Trophoblast cell (in vitro differentiated cells and primary cell): ENCODE measurements at regions not wholly inside any gene's neighbourhood (a gene's known extent, or its start where the extent isn't known, plus 50 kb on each side); places are given as distances from the start of the nearest gene placed in this dataset.

Experiments
- DNase-seq, 2 donors: peaks; one replicate each; pipeline ENCODE4 v3.0.0-alpha.2; 2016
- H2AFZ ChIP-seq: 2 replicates; pipeline ENCODE4 v1.6.1; 2013; ENCODE audit warnings: low read length, moderate library complexity, mild to moderate bottlenecking; ENCODE audit not compliant: insufficient read depth, poor library complexity
- H2AK5ac ChIP-seq: 2 replicates; pipeline ENCODE4 v1.6.1; 2013; ENCODE audit warnings: mild to moderate bottlenecking, low read length
- H2BK120ac ChIP-seq: 2 replicates; pipeline ENCODE4 v1.6.1; 2013; ENCODE audit warnings: low read length, mild to moderate bottlenecking, moderate library complexity; ENCODE audit not compliant: insufficient read depth, poor library complexity
- H2BK12ac ChIP-seq: 2 replicates; pipeline ENCODE4 v1.6.1; 2013; ENCODE audit warnings: mild to moderate bottlenecking, low read length, moderate library complexity
- H2BK5ac ChIP-seq: 2 replicates; pipeline ENCODE4 v1.6.1; 2013; ENCODE audit warnings: low read length, low read depth, moderate library complexity, mild to moderate bottlenecking; ENCODE audit not compliant: poor library complexity
- H3K14ac ChIP-seq: 2 replicates; pipeline ENCODE4 v1.6.1; 2013; ENCODE audit warnings: mild to moderate bottlenecking, low read length
- H3K18ac ChIP-seq: 2 replicates; pipeline ENCODE4 v1.6.1; 2013; ENCODE audit warnings: mild to moderate bottlenecking, low read length
- H3K23ac ChIP-seq: 2 replicates; pipeline ENCODE4 v1.6.1; 2013; ENCODE audit warnings: low read length
- H3K27ac ChIP-seq: 2 replicates; pipeline ENCODE4 v1.5.1; 2013; ENCODE audit warnings: low read depth, mild to moderate bottlenecking, inconsistent platforms, low read length, moderate library complexity
- H3K27me3 ChIP-seq: 2 replicates; pipeline ENCODE4 v1.6.1; 2013; ENCODE audit warnings: inconsistent platforms, mild to moderate bottlenecking, low read length, moderate library complexity; ENCODE audit not compliant: insufficient read depth
- H3K36me3 ChIP-seq, 2 experiments: 1 replicate in 1 of 2; 2 replicates in 1 of 2; pipeline ENCODE4 v1.6.1; 2013; ENCODE audit warnings: low read length in 2 of 2, mild to moderate bottlenecking in 2 of 2, moderate library complexity in 1 of 2; ENCODE audit not compliant: insufficient read depth in 2 of 2, control insufficient read depth in 1 of 2
- H3K4ac ChIP-seq: 2 replicates; pipeline ENCODE4 v1.6.1; 2013; ENCODE audit warnings: low read depth, mild to moderate bottlenecking, low read length, moderate library complexity
- H3K4me1 ChIP-seq, 2 experiments: 1 replicate in 1 of 2; 2 replicates in 1 of 2; pipeline ENCODE4 v1.6.1; 2013; ENCODE audit warnings: low read length in 2 of 2, mild to moderate bottlenecking in 2 of 2, moderate library complexity in 1 of 2; ENCODE audit not compliant: insufficient read depth in 2 of 2, control insufficient read depth in 1 of 2
- H3K4me2 ChIP-seq: 2 replicates; pipeline ENCODE4 v1.6.1; 2013; ENCODE audit warnings: inconsistent platforms, mild to moderate bottlenecking, low read length, moderate library complexity
- H3K4me3 ChIP-seq: 2 replicates; pipeline ENCODE4 v1.5.1; 2013; ENCODE audit warnings: mild to moderate bottlenecking, low read depth, low read length, inconsistent platforms
- H3K79me1 ChIP-seq: one replicate; pipeline ENCODE4 v1.6.1; 2013; ENCODE audit warnings: low read length
- H3K79me2 ChIP-seq: 2 replicates; pipeline ENCODE4 v1.6.1; 2013; ENCODE audit warnings: low read length, mild to moderate bottlenecking; ENCODE audit not compliant: control insufficient read depth, insufficient read depth, poor library complexity
- H3K9ac ChIP-seq: 2 replicates; pipeline ENCODE4 v1.6.1; 2013; ENCODE audit warnings: mild to moderate bottlenecking, low read length
- H3K9me3 ChIP-seq: 2 replicates; pipeline ENCODE4 v1.6.1; 2013; ENCODE audit warnings: low read depth, mild to moderate bottlenecking, control low read depth, inconsistent platforms, low read length; ENCODE audit not compliant: insufficient read depth
- H4K12ac ChIP-seq: 2 replicates; pipeline ENCODE4 v1.6.1; 2013; ENCODE audit warnings: low read depth, mild to moderate bottlenecking, low read length, moderate library complexity
- H4K8ac ChIP-seq: 2 replicates; pipeline ENCODE4 v1.6.1; 2013; ENCODE audit warnings: low read depth, mild to moderate bottlenecking, low read length, moderate library complexity
- H4K91ac ChIP-seq: one replicate; pipeline ENCODE4 v1.6.1; 2013; ENCODE audit warnings: low read depth, mild to moderate bottlenecking, low read length, moderate library complexity
- WGBS: extraction: QIAGEN DNeasy Blood & Tissue Kit; methylation state at CpG from one replicate; pipeline ENCODE4 v1.1.7; 2013; ENCODE audit warnings: missing lambda C conversion rate; ENCODE audit not compliant: insufficient read length, insufficient coverage; ENCODE audit errors: extremely low coverage; 5-methylcytosine and 5-hydroxymethylcytosine counted together

DNA sequence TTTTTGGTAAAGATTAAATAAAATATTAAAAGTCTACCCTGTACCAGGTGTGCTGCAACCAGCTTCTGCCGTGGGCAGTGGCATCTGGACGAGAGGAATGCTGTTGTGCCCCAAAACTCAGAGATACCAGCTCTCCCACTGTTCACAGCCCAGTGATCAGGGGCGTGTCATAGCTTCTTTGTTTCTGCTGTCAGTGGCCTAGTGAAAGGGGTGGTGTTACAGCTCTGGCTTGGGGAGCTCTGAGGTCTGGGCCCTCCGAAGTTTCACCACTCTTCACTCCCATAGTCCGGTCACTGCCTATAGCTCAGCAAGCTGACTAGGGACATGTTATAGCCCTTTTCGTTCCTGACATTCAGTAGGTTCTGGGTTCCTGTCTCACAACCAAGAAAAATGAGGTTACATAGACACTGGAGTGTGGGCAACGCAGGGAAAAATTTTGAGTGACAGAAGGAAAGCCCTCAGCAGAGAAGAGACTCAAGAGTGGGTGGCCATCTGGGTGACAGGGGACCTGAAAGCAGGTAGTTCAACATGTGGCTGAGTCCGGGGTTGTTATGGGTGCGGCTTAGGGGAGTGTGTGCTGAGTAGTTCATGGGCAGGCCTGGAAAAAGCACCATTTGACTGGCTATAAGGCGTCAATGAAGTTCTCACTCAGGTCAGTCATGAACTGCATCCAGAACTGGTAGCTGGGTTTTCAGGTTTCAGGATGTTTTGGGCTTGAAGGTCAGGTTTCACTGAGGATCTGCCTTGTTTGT lies 1184.4 kb upstream of the PABPC4L start:
- Histone ChIP-seq H2BK120ac (no peak overlapping the region), H3K18ac (no peak overlapping the region), H3K27ac (no peak overlapping the region), H3K4ac (no peak overlapping the region), H3K4me3 (no peak overlapping the region), H3K79me2 (no peaks in the 10 kb centered on the region), H3K4me1 (no peaks in the 10 kb centered on the region), H3K27me3 (no peaks in the 10 kb centered on the region), H2AFZ (no peak overlapping the region), H4K12ac (peak overlapping the region; percentile 47), H3K14ac (no peak overlapping the region), H3K4me2 (no peak overlapping the region), H2AK5ac (no peak overlapping the region), H2BK12ac (no peak overlapping the region), H4K91ac (no peak overlapping the region), H4K8ac (no peak overlapping the region), H3K36me3 (no peaks in the 10 kb centered on the region), H3K9ac (no peak overlapping the region), H2BK5ac (no peak overlapping the region), H3K9me3 (no peaks in the 10 kb centered on the region), H3K23ac (no peak overlapping the region), H3K79me1 (no peaks in the 10 kb centered on the region)
- WGBS = no CpG with 5 or more reads among the region's 10 CpGs
- DNase-seq = no peak

DNA sequence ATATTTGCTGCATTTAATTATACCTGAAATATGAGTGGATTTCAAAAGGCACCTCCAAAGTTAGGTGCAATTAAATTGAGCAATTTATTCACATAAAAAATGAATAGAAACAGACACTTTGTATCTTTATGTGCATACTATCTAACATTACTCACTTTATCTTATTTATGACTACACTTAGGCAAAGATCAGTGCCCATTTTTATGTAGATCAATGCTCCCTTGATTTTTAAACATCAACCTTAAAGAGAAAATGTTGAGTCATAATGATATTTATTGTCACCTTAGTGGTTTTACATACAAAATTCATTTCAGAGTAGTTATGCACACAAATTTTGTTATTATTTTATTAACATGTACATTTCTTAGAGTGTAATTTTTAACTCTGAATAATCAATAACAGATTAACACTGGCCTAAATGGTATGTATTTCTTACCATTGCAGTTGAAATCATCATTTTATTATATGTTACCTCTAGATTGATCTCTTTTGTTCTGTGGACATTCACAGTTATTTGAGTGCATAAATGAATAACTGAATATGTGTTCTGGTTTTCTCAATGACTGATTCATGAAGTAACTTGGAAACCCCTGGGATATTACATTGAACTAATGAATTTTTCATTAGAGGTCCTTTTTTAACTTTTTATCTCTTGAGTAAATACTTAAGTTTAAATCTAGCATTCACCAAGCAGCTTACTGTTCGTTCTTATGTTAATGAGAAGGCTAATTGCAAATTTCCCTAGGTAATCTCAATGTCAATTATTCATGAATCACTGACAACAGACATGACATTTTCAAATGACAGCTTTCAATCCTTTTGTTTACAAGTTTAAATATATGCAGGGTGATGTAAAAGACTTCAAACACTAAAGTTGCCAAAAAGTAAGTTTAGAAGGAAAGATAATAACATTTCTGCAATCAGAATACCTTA lies 1182.0 kb upstream of the PABPC4L start:
- H3K23ac ChIP-seq = no peak overlapping the region
- H4K91ac ChIP-seq = no peak overlapping the region
- no peak overlapping the region for H3K4me3 ChIP-seq
- H4K8ac ChIP-seq = no peak overlapping the region
- H3K4me1 ChIP-seq = no peaks in the 10 kb centered on the region
- no peak overlapping the region for H2BK5ac ChIP-seq
- no peak overlapping the region for H3K14ac ChIP-seq
- no peaks in the 10 kb centered on the region for H3K79me1 ChIP-seq
- H3K36me3 ChIP-seq = no peaks in the 10 kb centered on the region
- H3K9ac ChIP-seq = no peak overlapping the region
- H2BK120ac ChIP-seq = no peak overlapping the region
- no peak overlapping the region for H2BK12ac ChIP-seq
- no peak overlapping the region for H2AK5ac ChIP-seq
- no peak overlapping the region for H3K27ac ChIP-seq
- H3K18ac ChIP-seq = no peak overlapping the region
- H3K27me3 ChIP-seq = no peaks in the 10 kb centered on the region
- WGBS = no CpG with 5 or more reads among the region's 1 CpG
- no peak overlapping the region for H2AFZ ChIP-seq
- no peak overlapping the region for H3K4ac ChIP-seq
- H3K9me3 ChIP-seq = no peaks in the 10 kb centered on the region
- H4K12ac ChIP-seq = no peak overlapping the region
- no peak overlapping the region for H3K4me2 ChIP-seq
- H3K79me2 ChIP-seq = no peaks in the 10 kb centered on the region
- DNase-seq = no peak

DNA sequence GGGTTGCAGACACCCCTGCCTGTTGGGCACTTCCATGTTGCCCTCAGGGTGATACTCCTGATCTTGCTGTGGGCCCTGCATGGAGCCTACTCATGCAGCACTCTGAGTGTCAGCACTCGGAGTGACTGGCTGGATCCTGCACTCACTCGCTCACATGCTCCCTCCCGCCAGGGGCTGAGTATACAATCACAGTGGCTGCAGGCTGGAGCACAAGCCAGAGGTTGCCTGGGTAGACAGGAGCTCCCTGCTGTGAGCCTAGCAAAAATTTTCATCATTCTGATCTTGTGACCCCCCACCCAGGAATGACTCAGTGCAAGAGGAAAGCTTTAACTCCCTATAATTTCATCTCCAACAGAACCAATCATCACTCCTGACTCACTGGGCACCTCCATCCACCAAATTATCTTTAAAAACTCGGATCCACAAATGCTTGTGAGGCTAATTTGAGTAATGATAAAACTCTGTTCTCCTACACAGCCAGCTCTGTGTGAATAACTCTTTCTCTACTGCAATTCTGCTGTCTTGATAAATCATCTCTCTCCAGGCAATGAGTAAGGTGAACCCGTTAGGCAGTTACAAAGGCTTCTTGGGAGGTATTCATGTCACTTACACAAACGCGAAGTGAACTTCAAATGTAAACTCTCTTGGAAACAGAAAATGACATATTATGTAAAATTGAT lies 1180.8 kb upstream of the PABPC4L start:
- no peak overlapping the region for H3K4me3 ChIP-seq
- H3K36me3 ChIP-seq = no peaks in the 10 kb centered on the region
- H3K79me2 ChIP-seq = no peaks in the 10 kb centered on the region
- H3K9ac ChIP-seq = no peak overlapping the region
- no peaks in the 10 kb centered on the region for H3K9me3 ChIP-seq
- no peak overlapping the region for H2AK5ac ChIP-seq
- H4K8ac ChIP-seq = no peak overlapping the region
- no CpG with 5 or more reads among the region's 7 CpGs for WGBS
- no peak overlapping the region for H4K91ac ChIP-seq
- no peak overlapping the region for H2BK5ac ChIP-seq
- no peak overlapping the region for H2BK12ac ChIP-seq
- no peak overlapping the region for H3K23ac ChIP-seq
- H3K4me2 ChIP-seq = no peak overlapping the region
- no peak overlapping the region for H3K4ac ChIP-seq
- no peak overlapping the region for H4K12ac ChIP-seq
- H3K27me3 ChIP-seq = no peaks in the 10 kb centered on the region
- H2AFZ ChIP-seq = no peak overlapping the region
- no peak overlapping the region for H3K27ac ChIP-seq
- no peak overlapping the region for H3K18ac ChIP-seq
- H2BK120ac ChIP-seq = no peak overlapping the region
- no peaks in the 10 kb centered on the region for H3K4me1 ChIP-seq
- no peak overlapping the region for H3K14ac ChIP-seq
- no peak for DNase-seq
- no peaks in the 10 kb centered on the region for H3K79me1 ChIP-seq

DNA sequence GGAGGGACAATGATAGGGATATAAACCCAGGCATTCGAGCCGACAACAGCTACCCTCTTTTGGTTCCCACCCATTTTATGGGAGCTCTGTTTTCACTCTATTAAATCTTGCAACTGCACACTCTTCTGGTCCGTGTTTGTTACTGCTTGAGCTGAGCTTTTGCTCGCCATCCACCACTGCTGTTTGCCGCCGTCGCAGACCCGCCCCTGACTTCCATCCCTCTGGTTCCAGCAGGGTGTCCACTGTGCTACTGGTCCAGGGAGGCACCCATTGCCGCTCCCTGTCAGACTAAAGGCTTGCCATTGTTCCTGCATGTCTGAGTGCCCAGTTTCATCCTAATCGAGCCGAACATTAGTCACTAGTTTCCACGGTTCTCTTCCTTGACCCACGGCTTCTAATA lies 1170.5 kb upstream of the PABPC4L start:
- no peak overlapping the region for H3K14ac ChIP-seq
- H3K27me3 ChIP-seq = no peaks in the 10 kb centered on the region
- H3K4ac ChIP-seq = no peak overlapping the region
- H2AFZ ChIP-seq = no peak overlapping the region
- peaks cover 2% of the 10 kb centered on the region for H3K9me3 ChIP-seq
- no peak for DNase-seq
- no peak overlapping the region for H3K23ac ChIP-seq
- H3K4me3 ChIP-seq = no peak overlapping the region
- H2AK5ac ChIP-seq = no peak overlapping the region
- no peak overlapping the region for H4K12ac ChIP-seq
- H3K79me1 ChIP-seq = no peaks in the 10 kb centered on the region
- no peaks in the 10 kb centered on the region for H3K36me3 ChIP-seq
- no peak overlapping the region for H4K91ac ChIP-seq
- H4K8ac ChIP-seq = no peak overlapping the region
- H2BK120ac ChIP-seq = no peak overlapping the region
- no peak overlapping the region for H2BK5ac ChIP-seq
- no peak overlapping the region for H2BK12ac ChIP-seq
- no peak overlapping the region for H3K27ac ChIP-seq
- no CpG with 5 or more reads among the region's 13 CpGs for WGBS
- H3K79me2 ChIP-seq = no peaks in the 10 kb centered on the region
- no peak overlapping the region for H3K4me2 ChIP-seq
- no peaks in the 10 kb centered on the region for H3K4me1 ChIP-seq
- no peak overlapping the region for H3K9ac ChIP-seq
- no peak overlapping the region for H3K18ac ChIP-seq
